ENCODE measurements at regions not wholly inside any gene's neighbourhood (a gene's known extent, or its start where the extent isn't known, plus 50 kb on each side); places are given as distances from the start of the nearest gene placed in this dataset.

DNA sequence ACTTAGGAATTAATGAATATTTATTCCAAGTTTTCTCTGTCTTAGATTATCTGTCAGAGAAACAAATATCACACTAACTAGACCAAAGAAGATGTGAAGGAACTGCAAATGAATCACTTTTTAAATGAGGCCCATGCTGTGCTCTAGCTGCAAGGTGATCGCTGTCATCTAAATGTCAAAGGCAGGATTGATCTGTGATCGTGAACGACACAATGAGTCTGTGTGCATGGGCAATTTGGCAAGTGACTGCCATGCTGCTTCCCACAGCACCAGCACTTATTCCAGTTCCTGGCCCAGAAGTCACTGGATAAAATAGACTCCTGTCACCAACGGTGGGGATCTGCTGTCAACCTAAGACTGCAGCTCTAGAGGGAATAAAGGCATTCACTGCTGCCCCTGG, 141.2 kb downstream of the TRIM36 start:
- TF ChIP-seq, protein P1, sequence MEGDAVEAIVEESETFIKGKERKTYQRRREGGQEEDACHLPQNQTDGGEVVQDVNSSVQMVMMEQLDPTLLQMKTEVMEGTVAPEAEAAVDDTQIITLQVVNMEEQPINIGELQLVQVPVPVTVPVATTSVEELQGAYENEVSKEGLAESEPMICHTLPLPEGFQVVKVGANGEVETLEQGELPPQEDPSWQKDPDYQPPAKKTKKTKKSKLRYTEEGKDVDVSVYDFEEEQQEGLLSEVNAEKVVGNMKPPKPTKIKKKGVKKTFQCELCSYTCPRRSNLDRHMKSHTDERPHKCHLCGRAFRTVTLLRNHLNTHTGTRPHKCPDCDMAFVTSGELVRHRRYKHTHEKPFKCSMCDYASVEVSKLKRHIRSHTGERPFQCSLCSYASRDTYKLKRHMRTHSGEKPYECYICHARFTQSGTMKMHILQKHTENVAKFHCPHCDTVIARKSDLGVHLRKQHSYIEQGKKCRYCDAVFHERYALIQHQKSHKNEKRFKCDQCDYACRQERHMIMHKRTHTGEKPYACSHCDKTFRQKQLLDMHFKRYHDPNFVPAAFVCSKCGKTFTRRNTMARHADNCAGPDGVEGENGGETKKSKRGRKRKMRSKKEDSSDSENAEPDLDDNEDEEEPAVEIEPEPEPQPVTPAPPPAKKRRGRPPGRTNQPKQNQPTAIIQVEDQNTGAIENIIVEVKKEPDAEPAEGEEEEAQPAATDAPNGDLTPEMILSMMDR (IDR thresholded peaks at IDR 0.05; ENCODE audit: low read depth, low read length), result no peak
- no peak for TF ChIP-seq EZH2phosphoT487 (IDR thresholded peaks at IDR 0.05; ENCODE audit: low read depth)

Measured in OCI-LY3 (cell line).